B cell (primary cell): ENCODE measurements at regions not wholly inside any gene's neighbourhood (a gene's known extent, or its start where the extent isn't known, plus 50 kb on each side); places are given as distances from the start of the nearest gene placed in this dataset.

Experiments used
- CTCF ChIP-seq: fragments of 200-600 bp; IDR thresholded peaks from one replicate; pipeline ENCODE4 v1.8.0; 2022; ENCODE audit warnings: antibody characterized with exemption, mild to moderate bottlenecking
- EZH2 ChIP-seq: IDR thresholded peaks from 2 replicates; pipeline ENCODE4 v1.6.1; 2012; ENCODE audit warnings: borderline replicate concordance, low read depth, mild to moderate bottlenecking, moderate library complexity, low read length; ENCODE audit not compliant: insufficient read depth, poor library complexity, severe bottlenecking

GRCh38 chr16:17014484-17015121 is 456.2 kb downstream of the XYLT1 start:
- TF ChIP-seq CTCF: no peak
- TF ChIP-seq EZH2: no peak
